Fibroblast of pulmonary artery (primary cell): ENCODE measurements at regions not wholly inside any gene's neighbourhood (a gene's known extent, or its start where the extent isn't known, plus 50 kb on each side); places are given as distances from the start of the nearest gene placed in this dataset.
"Not testable (repeated sequence)": the region's sequence is repeated elsewhere in the genome, so short reads cannot be mapped to it uniquely, and the experiment has no call there.

Experiments used
- DNase-seq: peaks from one replicate; pipeline ENCODE4 v3.0.0-alpha.2; 2010; ENCODE audit warnings: low read depth
- H3K4me3 ChIP-seq: replicated peaks from 2 replicates; pipeline ENCODE4 v1.5.1; 2011; ENCODE audit warnings: low read depth, mild to moderate bottlenecking, control low read depth, low read length, moderate library complexity
- TF ChIP-seq, protein P1 (sequence below): IDR thresholded peaks from 2 replicates; pipeline ENCODE4 v1.5.1; 2011; ENCODE audit warnings: mild to moderate bottlenecking, control low read depth, low read length, inconsistent platforms; ENCODE audit errors: missing control alignments

DNA sequence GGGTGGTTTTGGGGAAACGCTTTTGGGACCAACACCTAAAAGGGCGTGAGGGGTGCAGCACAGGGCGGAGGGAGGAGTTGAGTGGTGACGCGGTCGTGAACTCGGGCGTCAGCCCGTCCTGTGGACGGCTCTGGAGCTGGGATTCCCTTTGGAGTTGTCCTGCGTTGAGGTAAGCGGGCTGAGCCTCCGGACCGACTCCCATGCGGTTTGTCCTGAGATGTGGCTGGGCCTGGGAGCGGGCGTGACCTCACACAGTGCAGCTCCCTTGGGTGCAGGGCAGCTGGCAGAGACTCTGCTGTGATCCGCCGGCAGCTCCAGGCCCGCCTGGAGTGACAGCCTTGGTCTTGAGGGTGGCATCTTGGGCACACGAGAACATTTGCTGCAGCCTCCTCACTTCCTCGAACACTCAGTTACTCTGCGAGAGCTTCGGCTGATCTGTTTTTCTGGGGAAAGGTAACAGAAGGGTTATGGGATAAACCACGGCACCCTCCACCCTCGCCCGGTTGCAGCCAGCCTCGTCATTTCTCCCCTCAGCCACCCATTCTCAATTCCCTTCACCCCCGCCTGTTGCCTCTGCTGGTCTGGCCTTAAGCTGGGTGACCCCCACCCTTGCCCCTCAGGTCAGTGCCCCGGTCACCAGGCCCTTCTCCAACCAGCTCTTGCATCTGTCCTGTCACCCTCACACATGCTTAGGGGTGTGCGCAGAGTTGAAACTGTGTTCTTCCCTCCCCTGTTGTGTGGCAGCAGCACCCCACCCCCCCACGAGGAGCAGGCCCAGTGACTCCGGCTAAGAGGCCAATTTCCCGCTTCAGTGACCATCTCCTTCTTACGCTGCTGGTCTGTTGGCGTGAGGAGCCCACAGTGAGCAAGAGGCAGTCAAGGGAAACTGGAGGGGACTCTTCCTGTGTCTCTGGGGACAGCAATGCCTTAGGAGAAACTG, 94.2 kb upstream of the COL5A1 start:
- DNase-seq: no peak
- H3K4me3 ChIP-seq: no peak overlapping the region
- TF ChIP-seq, protein P1, sequence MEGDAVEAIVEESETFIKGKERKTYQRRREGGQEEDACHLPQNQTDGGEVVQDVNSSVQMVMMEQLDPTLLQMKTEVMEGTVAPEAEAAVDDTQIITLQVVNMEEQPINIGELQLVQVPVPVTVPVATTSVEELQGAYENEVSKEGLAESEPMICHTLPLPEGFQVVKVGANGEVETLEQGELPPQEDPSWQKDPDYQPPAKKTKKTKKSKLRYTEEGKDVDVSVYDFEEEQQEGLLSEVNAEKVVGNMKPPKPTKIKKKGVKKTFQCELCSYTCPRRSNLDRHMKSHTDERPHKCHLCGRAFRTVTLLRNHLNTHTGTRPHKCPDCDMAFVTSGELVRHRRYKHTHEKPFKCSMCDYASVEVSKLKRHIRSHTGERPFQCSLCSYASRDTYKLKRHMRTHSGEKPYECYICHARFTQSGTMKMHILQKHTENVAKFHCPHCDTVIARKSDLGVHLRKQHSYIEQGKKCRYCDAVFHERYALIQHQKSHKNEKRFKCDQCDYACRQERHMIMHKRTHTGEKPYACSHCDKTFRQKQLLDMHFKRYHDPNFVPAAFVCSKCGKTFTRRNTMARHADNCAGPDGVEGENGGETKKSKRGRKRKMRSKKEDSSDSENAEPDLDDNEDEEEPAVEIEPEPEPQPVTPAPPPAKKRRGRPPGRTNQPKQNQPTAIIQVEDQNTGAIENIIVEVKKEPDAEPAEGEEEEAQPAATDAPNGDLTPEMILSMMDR: no peak

DNA sequence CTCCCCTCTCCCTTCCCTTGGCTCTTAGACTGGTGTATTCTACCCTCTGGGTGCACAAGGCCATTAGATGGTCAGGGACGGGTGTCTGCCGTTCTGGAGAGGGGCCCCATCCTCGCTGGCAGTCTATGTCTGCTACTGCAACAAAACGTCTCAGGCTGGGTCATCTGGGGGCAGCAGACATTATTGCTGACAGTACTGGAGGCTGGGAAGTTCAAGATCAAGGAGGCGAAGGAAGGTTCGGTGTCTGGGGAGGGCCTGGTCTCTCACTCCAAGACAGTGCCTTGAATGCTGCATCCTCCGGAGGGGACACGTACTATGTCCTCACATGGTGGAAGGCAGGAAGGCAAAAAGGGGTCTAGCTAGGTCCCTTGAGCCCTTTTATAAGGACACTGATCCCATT, 93.4 kb upstream of the COL5A1 start:
- no peak for DNase-seq
- no peak overlapping the region for H3K4me3 ChIP-seq
- TF ChIP-seq, protein P1: no peak

DNA sequence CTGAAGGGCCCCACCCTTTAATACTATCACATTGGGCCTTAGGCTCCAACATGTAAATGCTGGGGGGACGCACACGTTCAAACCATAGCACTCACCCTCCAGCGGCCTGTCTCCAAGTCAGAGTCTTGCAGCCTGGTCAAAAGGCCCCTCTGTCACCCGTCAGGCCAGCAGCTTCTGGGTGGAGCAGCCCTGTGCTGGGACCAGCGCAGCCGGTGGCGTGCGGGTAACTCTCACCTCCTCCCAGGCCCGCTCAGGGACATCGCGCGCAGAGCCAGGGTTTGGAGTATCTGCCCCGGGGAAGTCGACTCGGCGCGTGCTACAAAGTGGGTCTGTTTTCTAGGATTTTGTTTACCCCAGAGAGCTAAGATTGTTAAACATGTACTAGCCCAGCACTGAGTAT, 93.0 kb upstream of the COL5A1 start:
- H3K4me3 ChIP-seq: no peak overlapping the region
- TF ChIP-seq, protein P1: no peak
- DNase-seq: no peak

DNA sequence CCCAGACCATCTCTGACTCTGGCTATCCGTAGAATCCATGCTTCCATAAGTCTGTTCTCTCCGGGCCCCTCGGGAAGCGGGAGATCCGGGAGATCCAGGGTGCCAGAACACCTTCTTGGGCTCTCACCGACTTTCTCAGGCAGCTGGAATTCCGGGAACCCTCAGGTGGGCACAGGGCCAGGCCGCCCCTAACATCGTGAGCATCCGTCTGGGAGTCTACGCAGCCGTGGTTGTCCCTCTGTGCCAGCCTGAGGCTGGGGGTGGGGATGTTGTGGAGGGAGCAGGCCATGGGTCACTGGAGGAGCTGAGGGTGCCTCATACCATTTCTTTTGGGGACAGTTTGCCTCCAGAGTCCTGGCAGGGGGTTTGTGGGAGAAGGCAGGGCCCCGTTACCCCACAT, 92.3 kb upstream of the COL5A1 start:
- H3K4me3 ChIP-seq: no peak overlapping the region
- no peak for DNase-seq
- TF ChIP-seq, protein P1: no peak

DNA sequence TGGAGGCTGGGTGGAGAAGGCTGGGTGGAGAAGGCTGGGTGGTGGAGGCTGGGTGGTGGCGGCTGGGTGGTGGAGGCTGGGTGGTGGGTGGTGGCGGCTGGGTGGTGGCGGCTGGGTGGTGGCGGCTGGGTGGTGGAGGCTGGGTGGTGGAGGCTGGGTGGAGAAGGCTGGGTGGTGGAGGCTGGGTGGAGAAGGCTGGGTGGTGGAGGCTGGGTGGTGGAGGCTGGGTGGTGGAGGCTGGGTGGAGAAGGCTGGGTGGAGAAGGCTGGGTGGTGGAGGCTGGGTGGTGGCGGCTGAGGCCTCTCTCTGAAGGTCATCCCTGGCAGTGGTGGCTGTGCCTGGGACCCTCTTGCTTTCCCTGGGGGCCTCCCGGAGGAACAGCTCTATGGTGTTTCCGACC, 91.5 kb upstream of the COL5A1 start:
- DNase-seq, H3K4me3 ChIP-seq: not testable (repeated sequence)

DNA sequence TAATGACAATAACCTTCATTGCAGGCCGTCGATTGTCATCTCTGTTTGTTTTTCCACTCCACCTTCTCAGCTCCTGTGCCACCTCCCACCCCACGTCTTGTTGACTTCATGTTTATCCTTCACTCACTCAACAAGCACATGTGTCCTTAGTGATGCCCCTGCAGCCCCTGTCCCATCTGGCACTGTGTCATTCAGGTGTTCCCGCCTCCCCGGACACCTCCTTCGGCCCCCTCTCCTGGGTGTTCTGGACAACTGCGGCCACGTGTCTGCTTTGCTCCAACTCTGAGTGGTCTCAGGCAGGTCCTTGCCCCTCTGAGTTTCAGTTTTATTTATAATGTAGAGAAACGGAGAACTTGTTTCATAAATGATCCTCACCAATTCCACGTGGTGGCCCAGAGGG, 91.0 kb upstream of the COL5A1 start:
- H3K4me3 ChIP-seq: no peak overlapping the region
- no peak for DNase-seq
- TF ChIP-seq, protein P1: no peak

DNA sequence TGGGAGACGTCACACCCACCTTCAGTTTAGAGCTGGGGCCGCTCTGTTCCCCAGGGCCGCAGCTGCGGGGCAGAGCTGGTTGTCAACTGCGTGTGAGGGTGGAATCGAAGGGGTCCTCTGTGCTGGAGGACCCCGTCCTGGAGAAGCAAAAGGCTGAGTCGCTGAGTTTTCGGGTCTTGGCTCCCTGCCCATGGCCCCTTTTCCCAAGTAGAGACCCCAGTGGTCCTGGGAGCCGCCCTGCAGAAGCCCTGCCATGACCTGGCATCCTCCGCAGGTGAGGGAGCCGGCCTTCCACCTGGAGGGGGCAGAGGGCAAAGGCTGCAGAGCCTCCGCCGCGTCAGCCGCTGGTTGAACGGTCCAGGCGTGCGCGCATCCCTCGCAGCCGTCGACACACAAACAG, 90.4 kb upstream of the COL5A1 start:
- H3K4me3 ChIP-seq: no peak overlapping the region
- TF ChIP-seq, protein P1: no peak
- no peak for DNase-seq
